Nephron (organoid): ENCODE measurements at regions not wholly inside any gene's neighbourhood (a gene's known extent, or its start where the extent isn't known, plus 50 kb on each side); places are given as distances from the start of the nearest gene placed in this dataset.

Experiments
- H3K27ac Mint-ChIP-seq, 3 experiments: 2 replicates each; pipeline ENCODE4 v1.8.0; 2020; ENCODE audit warnings: mixed read lengths in 3 of 3, mild to moderate bottlenecking in 2 of 3, moderate library complexity in 1 of 3
- H3K27me3 Mint-ChIP-seq: 2 replicates; pipeline ENCODE4 v1.8.0; 2021; ENCODE audit warnings: low read depth, mild to moderate bottlenecking, moderate library complexity, mixed read lengths
- H3K36me3 Mint-ChIP-seq: 2 replicates; pipeline ENCODE4 v1.8.0; 2020; ENCODE audit warnings: low read depth, mixed read lengths
- H3K4me1 Mint-ChIP-seq: 2 replicates; pipeline ENCODE4 v1.8.0; 2020; ENCODE audit warnings: mixed read lengths
- H3K4me3 Mint-ChIP-seq, 3 experiments: 2 replicates each; pipeline ENCODE4 v1.8.0; 2020; ENCODE audit warnings: mild to moderate bottlenecking in 3 of 3, mixed read lengths in 3 of 3, moderate library complexity in 2 of 3
- H3K9me3 Mint-ChIP-seq: 2 replicates; pipeline ENCODE4 v1.8.0; 2020; ENCODE audit warnings: mixed read lengths
- CTCF ChIP-seq, 3 experiments: fragments of 200-600 bp; sonication (generic); IDR thresholded peaks; one replicate each; pipeline ENCODE4 v1.5.0; 2021; ENCODE audit warnings: antibody characterized with exemption in 3 of 3; ENCODE audit not compliant: unreplicated experiment in 3 of 3

DNA sequence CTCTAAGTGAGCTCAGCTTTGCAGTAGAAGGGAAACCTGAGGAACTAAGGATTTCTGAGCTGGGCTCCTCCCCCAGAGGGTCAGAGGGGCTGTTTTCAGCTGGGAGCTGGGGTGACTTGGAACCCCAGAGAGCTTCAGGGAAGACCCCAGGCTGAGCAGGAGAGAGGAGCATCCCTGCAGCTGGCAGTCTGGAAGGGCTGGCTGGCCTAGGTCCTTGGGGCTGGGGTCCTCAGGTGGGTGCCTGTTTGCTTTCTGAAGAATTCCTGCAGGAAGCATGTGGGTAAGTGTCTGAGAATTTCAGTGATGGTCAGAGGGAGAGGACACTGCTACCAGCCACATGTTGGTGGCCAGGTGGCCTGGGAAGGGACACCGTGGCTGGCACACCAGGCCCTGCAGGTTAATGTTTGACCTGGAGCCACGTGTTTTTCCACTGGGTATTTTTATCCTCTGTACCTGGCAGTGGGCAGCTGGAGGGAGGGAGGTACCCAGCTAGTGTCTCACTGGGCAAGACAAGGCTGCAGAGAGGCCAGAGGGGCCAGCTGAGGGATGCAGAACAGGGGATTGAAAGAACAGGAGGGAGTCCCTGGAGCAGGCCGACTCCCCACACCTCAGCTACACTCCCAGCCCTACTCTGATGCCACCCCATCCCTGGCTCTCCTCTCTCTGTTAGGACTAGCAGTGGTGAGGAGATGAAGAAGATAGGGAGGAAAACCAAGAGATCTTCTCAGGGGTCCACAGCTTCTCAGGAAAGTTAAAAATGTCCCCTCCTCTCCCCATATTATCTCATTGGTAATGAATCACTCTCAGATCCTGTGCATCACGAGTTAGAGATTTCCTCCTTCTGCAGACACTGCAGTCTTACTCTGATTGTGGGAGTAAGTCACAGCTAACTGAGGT is 143.6 kb downstream of the VEGFA start:
- no peak for TF ChIP-seq CTCF (IDR thresholded peaks at IDR 0.05; ENCODE audit: unreplicated experiment in 3 of 3)
- Mint-ChIP-seq H3K27ac (peak overlapping the region; percentile 40 to 92 (median 74)), H3K36me3 (no peaks in the 10 kb centered on the region), H3K9me3 (no peaks in the 10 kb centered on the region), H3K27me3 (peaks cover 53% of the 10 kb centered on the region), H3K4me3 (no peak overlapping the region), H3K4me1 (peaks cover 52% of the 10 kb centered on the region)

DNA sequence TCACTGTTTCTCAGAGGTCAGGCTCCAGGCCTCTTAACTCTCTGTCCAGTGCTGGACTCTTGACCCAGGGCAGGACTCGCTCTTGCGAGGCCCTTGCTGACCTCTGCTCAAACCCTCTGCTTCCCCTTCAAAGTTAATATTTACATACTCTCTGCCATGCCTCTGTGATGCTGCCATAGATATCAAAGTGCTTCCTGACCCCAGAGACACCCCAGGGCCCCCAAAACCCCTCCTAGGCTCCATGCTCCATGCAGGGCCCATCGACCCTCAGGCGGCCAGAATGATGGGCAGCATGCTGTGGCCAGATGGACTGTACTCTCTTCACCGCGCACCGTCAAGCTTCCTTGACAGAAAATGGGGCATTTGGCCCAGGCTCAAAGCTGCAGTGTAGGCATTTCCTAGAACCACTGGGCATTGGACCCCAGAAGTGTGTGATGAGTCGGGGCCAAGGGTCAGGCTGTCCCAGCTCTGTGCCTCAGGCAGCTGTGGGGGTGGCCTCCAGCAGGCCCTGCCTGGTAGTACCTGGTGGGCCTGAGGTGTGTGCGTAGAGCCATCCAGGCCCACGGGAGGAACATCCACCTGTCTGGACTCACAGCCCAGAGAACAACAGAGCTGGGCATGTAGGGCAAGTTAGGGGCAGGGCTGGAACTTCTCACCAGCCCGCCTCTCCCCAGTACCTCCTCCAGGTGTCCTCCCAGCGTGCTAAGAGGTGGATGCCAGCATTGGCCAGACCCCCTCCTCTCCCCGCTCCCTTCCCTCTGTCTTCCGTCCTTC is 142.8 kb downstream of the VEGFA start:
- peaks cover 54% of the 10 kb centered on the region for H3K27me3 Mint-ChIP-seq
- no peak for TF ChIP-seq CTCF (IDR thresholded peaks at IDR 0.05; ENCODE audit: unreplicated experiment in 3 of 3)
- H3K9me3 Mint-ChIP-seq = no peaks in the 10 kb centered on the region
- H3K4me3 Mint-ChIP-seq = peak overlapping the region in 1 of 3 experiments; percentile 26
- no peaks in the 10 kb centered on the region for H3K36me3 Mint-ChIP-seq
- H3K4me1 Mint-ChIP-seq = peaks cover 51% of the 10 kb centered on the region
- H3K27ac Mint-ChIP-seq = peak overlapping the region in 1 of 3 experiments; percentile 92

DNA sequence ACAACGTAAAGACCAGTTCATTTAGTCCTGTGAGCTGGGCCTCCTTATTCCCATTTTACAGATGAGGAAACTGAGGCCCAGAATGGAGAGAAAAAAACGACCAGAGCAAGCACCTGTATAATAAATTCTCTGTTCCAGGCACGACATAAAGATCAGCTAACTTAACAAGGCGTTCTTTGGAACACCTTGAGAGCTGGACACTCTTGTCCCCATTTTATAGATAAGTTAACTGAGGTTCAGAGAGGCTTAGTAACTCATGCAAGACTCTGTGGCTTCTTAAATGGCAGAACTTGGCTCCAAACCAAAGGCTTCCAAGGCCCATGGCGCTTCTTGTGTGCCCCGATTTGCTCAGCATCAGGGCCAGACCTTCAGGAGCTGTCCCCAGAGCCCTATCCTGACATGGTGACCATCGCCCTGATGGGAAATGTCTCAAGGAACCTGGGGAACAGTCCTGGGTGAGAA is 142.1 kb downstream of the VEGFA start:
- Mint-ChIP-seq H3K9me3 (no peaks in the 10 kb centered on the region), H3K27ac (peak overlapping the region in 1 of 3 experiments; percentile 59), H3K4me3 (no peak overlapping the region), H3K27me3 (peaks cover 58% of the 10 kb centered on the region), H3K4me1 (peaks cover 47% of the 10 kb centered on the region), H3K36me3 (no peaks in the 10 kb centered on the region)
- TF ChIP-seq CTCF (IDR thresholded peaks at IDR 0.05; ENCODE audit: unreplicated experiment in 3 of 3) = no peak

DNA sequence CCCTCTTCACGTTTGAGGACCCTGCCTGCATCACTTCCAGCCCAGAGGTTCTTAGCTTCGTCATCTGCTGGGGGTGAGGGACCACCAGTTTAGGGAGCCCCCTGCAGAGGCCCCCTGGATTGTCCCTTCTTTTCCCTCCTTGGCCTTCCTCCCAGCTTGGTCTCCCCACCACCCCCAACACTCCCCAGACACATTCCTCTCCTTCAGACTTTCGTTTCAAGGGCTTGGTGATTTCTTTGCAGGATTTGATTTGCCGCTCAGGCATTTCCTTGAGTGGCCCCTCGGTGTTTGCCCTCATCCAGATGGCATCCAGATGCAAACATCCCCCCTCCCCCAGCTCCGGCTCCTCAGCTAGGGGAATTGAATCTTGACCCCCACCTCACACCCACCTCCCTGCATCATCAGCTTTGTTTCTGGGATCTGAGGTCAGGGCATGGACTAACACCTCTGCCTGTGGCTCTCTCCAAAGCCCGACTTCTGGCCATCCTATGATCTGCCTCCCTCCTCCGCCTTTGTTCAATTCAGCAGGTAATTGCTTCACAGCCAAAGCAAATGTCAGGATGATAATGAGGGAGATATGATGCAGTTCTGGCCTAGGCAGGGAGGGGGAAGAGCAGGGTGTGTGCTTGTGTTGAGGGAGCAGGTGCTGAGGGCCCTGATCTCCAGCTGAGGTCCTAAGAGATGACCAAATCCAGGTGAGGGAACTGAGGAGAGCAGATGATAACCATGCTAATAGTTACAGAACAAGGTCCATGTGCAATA is 141.5 kb downstream of the VEGFA start:
- Mint-ChIP-seq H3K4me3 (no peak overlapping the region), H3K27ac (peak overlapping the region in 2 of 3 experiments; percentile 25 to 59), H3K27me3 (peaks cover 60% of the 10 kb centered on the region), H3K36me3 (no peaks in the 10 kb centered on the region), H3K9me3 (no peaks in the 10 kb centered on the region), H3K4me1 (peaks cover 44% of the 10 kb centered on the region)
- no peak for TF ChIP-seq CTCF (IDR thresholded peaks at IDR 0.05; ENCODE audit: unreplicated experiment in 3 of 3)

DNA sequence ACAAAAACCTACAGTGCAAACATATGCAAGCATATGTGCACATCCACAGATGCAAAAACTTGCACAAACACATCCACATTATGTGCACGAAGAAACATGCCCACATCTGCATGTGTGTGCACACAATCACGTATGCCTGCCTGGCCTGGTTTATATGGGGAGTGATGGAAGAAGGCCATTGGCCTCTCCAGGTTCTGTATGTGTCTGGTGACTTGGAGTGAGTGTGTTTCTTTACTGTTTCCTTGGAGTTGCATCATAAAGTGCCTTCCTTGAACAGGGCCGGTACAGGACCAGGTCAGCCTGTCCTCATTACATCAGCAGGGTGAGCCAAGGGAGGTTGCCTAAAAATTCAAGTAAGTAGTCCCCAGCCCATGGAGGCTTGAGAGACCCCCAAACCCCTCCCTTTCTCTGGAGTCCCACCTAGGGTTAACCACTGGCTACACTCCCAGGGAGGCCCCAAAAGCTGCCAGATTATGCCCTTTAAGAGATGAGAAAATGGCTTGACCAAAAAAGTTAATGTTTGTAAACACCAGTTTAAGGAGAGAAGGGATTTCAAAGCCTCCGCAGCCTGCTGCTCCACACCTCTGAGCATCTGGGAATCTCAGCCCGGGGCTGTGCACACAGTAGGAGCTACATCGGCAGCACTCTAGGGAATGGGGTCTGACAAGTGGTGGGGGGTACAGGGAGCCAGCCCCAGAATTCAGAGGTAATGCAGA is 140.8 kb downstream of the VEGFA start:
- Mint-ChIP-seq H3K4me1 (peaks cover 40% of the 10 kb centered on the region), H3K27ac (no peak overlapping the region), H3K36me3 (no peaks in the 10 kb centered on the region), H3K27me3 (peaks cover 66% of the 10 kb centered on the region), H3K9me3 (no peaks in the 10 kb centered on the region), H3K4me3 (no peak overlapping the region)
- no peak for TF ChIP-seq CTCF (IDR thresholded peaks at IDR 0.05; ENCODE audit: unreplicated experiment in 3 of 3)
